Stimulated activated CD4-positive, alpha-beta T cell treated with anti-CD3 and anti-CD28 coated beads, Interleukin-15, amount 100 ng/mL, for 1 hour (primary cell): ENCODE measurements at regions not wholly inside any gene's neighbourhood (a gene's known extent, or its start where the extent isn't known, plus 50 kb on each side); places are given as distances from the start of the nearest gene placed in this dataset.

Source experiments
- DNase-seq, 2 donors: peaks; one replicate each; pipeline ENCODE4 v3.0.0-alpha.2; 2020; ENCODE audit warnings: low read depth in 1 of 2, low spot score in 1 of 2

DNA sequence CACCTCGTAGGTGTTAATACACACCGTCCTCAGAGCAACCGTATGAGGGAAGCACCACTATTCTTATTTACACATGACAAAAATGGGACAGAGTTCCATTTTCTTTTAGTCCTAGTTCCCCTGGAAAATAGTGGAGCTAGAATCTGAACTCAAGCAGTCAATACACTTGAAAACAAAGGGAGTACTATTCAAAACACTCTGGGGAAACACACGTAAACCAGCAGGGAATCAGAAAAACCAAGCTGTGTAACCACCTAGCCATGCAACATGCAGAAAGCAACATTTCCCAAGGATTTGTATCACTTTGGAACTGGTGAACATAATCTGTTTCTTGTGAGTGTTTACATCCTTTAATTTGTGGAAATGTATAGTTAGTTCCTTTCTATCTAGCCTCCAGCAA lies 208.2 kb downstream of the UBE2E3 start:
- DNase-seq = no peak

DNA sequence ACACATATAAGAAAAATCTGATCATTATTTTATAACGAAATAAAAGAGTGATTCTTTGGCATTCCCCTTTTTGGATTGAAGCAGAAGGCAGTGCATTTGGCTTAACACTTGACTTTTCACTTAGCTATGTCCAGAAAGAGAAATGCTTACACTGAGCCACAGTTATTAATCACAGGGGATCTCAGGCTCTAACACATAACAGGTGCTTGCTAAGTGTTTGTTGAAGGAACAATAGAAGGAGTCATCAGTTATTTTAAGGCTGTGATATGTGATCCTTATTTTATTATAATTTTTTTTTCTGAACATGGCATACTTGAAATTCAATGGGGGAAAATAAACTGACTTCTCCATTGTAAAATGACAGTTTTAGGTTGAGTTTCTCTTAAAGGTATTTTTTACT lies 209.5 kb downstream of the UBE2E3 start:
- DNase-seq = no peak

DNA sequence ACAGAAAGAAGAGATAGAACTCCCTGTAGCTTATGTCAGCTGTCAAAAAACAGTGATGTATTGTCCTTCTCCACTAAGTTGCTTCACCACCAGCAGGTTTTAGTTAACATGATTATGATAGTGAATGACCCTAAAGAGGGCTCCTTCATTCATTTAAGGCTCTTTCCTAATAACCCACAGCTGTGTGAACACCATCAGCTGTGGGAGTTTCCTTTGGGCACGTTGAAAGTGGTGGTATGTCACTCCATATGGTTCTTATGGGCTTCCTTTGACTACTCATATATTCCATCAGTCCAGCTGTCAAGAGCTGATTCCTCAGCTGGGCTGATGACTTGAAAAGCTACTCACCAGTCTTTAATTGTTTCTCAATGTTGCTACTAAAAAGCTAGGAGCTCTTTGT lies 210.3 kb downstream of the UBE2E3 start:
- DNase-seq = no peak

GRCh38 chr2:181193550-181193949 lies 213.1 kb downstream of the UBE2E3 start:
- no peak for DNase-seq

DNA sequence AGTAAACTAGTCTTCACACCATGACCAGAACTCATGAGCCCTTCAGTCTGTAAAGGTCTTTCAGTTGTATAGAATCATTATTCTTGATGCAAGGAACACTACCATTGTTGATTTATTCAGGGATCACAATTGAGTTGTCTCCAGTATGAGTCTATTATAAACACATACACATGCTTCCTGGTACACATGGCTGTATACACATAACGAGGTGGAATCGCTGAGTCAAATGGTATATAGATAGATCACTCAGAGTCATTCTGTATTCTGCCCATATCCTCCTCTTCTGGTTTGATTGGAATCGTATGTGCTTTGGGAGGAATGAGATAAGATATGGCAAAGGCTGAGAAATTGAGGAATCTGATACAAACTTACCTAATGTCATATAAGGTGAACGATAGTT lies 216.0 kb downstream of the UBE2E3 start:
- no peak for DNase-seq

DNA sequence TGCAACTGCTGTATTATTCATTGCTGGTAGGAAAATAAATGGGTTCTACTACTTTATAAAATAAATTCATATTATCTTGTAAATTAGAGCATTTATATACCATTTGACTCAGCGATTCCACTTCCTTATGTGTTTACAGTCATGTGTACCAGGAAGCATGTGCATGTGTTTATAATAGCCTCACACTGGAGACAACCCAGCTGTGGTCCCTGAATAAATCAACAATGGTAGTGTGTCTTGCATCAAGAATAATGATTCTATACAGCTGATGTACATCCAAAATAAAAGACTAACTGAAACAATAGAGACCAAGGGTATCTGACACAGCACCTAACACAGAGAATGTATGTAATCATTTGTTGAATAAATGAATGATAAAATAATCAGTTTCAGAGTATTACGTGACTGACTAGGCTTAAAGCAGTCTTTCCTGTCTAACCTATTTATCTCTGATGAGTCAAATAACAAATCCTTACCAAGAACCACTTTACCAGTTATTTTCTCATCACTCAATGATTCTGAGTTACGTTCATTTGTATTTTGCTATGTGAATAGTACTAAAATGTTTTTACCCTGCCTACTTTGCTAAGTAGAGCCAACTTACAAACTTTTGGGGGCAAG lies 216.8 kb downstream of the UBE2E3 start:
- DNase-seq = no peak

DNA sequence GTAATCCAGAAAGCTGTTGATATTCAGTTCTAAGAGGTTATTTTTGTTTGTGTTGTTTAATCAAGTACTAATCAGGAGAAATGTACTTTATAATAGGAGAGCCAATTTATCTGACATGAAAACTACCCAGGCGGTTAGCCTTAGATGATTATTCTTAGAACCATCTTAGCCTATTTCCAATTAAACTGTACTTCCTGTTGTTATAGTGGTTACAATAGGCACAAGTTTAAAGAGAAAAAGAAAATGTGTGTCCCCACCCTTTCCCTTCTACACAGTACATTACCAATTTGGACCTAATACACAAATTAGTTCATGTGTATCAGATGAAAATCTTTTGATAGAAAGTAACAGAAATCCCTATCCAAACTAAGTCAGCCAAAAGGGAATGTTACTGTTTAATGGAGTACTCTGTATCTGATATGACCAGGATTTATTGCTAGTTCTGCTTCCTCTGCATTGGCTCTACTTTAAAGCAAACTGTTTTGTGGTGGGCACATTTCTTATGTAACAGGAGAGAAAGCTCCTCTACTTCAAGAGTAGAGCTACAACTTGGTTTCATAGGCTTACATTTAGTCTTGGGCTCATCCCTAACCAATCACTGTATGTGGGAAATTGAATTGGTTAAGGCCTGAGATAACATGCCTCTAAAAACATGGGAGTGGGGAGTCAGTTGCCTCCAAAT lies 217.9 kb downstream of the UBE2E3 start:
- DNase-seq = no peak

GRCh38 chr2:181203412-181203811 lies 223.0 kb downstream of the UBE2E3 start:
- no peak for DNase-seq

GRCh38 chr2:181203916-181204315 lies 223.5 kb downstream of the UBE2E3 start:
- DNase-seq = no peak

DNA sequence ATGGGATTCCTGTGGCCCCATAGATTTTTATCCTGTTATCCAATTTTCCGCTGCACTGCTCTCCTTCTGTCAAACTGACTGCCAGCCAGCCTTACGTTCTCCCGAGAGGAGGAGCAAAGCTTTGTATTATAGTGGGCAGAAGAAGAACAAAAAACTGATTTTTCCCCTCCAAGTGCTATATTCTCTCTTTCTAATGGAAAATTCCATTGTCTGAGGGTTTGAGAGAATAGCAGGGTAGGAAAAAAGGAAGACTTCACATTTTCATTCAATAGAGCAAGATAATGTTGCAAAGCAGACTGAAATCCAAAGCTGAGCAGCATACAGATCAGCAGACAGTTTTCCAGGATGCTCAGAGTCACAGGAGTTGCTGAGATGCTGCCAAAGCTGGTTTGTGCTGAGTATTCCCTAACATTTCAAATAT lies 238.0 kb downstream of the UBE2E3 start:
- DNase-seq = no peak

DNA sequence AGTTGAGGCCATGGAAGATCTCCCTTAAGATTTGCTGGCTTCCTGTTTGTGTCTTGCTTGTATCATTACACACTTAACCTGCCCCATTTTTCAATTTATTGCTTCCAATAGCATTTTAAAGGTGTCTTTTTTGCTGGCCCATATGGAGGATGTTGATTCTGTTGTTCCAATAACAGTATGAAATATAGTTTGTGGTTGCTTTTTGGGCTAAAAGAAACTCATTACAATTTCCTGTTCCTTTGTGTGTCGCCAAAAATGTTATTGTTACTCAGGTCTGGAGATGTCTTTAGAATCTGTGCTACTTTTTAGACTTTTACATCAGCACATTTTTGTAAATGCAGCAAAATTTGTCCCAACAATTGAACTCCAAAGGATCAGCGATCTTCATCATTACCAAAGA lies 234.0 kb upstream of the ITGA4 start:
- no peak for DNase-seq

GRCh38 chr2:181224866-181225265 lies 232.3 kb upstream of the ITGA4 start:
- no peak for DNase-seq

- DNase-seq = no peak
These were observed 228.5 kb upstream of the ITGA4 start for GRCh38 chr2:181228661-181229060.

- DNase-seq = no peak
These were observed 226.0 kb upstream of the ITGA4 start for GRCh38 chr2:181231151-181231550.

DNA sequence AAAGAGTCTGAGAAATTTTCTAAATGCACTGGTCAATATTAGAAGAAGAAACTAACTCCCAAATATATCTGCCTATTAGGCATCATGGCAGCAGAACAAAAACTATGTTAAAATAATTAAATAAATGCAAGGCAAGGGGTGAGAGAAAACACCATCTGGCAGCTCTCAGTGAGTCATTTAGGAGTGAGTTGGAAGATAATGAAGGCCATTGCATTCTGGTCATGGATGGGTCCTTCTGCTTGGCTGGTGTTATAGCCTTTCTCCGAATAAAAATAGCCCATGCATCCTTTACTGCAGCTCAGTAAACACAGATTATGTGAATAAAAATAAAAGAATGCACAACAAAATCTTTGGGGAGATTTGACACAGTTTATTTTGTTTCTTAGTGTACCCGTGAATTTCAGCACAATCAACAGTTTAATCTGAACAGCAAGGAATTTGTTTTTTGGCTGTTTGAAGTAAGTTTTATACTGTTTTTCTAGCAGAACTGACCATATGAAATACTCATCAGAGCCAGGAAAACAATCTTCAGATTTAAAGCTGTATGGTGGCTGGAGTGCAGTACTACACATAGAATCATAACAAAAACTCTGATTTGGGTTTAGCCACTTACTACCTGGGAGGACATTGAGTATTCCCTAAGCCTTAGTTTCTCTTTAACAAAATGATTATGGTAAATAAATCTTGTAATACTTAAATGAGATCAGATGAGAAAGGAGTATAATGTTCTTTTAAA lies 225.1 kb upstream of the ITGA4 start:
- no peak for DNase-seq

DNA sequence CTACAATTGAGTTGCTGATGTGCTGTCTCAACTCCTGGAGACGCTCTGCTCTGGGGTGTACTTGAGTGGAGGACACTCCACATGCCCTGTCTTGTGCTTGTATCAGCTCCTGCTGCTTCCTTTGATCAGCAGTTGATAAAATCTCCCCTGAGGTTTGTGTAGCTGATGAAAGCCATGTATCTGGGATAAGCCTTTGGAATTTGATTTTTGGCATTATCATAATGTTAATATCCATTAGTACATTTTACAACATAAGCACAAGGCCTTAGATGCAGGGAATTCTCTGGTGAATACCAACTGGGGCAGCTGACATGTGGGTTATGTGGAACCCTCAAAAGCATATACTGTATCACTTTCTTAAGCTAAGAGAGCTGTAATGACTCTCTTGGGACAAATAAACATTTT lies 222.7 kb upstream of the ITGA4 start:
- no peak for DNase-seq

GRCh38 chr2:181235011-181235410 lies 222.2 kb upstream of the ITGA4 start:
- DNase-seq = no peak

GRCh38 chr2:181235683-181236459 lies 221.3 kb upstream of the ITGA4 start:
- DNase-seq = no peak

DNA sequence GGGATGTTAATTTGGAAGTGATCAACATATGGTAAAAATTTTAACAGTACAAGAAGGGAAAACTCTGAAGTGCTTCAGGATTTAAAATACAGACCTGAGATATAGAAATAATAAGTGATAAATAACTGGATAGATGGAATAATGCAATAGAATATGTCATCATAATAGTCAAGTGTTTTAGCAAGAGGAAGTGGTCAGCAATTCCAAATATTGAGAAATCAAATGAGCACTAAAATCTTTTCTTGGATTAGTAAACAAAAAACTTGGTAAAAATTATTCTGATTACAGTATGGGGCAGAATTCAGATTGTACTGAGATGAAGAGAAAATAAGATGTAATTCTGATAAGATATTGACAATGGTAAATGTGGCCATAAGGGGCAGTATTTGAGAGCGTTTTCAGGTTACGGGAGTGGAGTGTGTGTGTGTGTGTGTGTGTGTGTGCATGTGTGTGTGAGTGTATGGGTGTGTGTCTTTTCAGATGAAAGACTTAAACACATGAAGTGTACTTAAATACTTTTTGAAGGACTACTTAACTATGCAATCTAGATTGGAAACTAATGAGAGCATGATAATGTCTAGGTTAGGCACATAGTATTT lies 217.9 kb upstream of the ITGA4 start:
- DNase-seq = no peak

- DNase-seq = no peak
These were observed 216.3 kb upstream of the ITGA4 start for GRCh38 chr2:181240844-181241243.

GRCh38 chr2:181241366-181241765 lies 215.8 kb upstream of the ITGA4 start:
- DNase-seq = no peak
